Medulla oblongata (tissue), 1 donor: ENCODE measurements at regions not wholly inside any gene's neighbourhood (a gene's known extent, or its start where the extent isn't known, plus 50 kb on each side); places are given as distances from the start of the nearest gene placed in this dataset.
A peak's percentile ranks its signal among the peaks of the same experiment; 100 is the strongest.
"Not testable (repeated sequence)": the region's sequence is repeated elsewhere in the genome, so short reads cannot be mapped to it uniquely, and the experiment has no call there.

Experiments used
- DNase-seq: peaks from one replicate; pipeline ENCODE4 v3.0.0-alpha.2; 2015; ENCODE audit errors: extremely low spot score

- DNase-seq, result no peak
Observed at GRCh38 chr6:134402372-134402984, 84.6 kb upstream of the SGK1 start.

GRCh38 chr6:134400941-134401340 is 83.0 kb upstream of the SGK1 start:
- DNase-seq, result no peak

GRCh38 chr6:134398453-134398852 is 80.5 kb upstream of the SGK1 start:
- DNase-seq, result peak; percentile 60

DNA sequence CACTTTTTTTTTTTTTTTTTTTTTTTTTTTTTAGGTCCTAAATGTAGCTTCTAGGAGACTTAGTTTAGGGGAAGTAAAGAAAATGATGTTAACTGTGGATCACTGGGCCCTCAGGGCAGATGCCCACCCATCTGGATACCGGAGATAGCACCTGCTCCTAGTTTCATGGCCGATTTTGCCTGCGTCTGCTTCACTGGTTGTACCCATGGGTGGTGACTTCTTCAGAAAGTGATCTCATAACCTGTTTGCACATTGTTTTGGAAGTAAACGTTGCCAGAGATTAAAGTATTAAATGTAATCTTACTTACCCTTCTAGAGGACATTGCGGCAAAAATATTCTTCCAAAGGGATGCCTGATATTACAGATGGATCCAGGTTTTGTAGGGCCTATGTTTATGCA is 79.8 kb upstream of the SGK1 start:
- no peak for DNase-seq

GRCh38 chr6:134394905-134395304 is 77.0 kb upstream of the SGK1 start:
- DNase-seq, result no peak

- DNase-seq, result no peak
Observed at GRCh38 chr6:134394208-134394607, 76.3 kb upstream of the SGK1 start.

- DNase-seq, result no peak
Observed at GRCh38 chr6:134391205-134391604, 73.3 kb upstream of the SGK1 start.

DNA sequence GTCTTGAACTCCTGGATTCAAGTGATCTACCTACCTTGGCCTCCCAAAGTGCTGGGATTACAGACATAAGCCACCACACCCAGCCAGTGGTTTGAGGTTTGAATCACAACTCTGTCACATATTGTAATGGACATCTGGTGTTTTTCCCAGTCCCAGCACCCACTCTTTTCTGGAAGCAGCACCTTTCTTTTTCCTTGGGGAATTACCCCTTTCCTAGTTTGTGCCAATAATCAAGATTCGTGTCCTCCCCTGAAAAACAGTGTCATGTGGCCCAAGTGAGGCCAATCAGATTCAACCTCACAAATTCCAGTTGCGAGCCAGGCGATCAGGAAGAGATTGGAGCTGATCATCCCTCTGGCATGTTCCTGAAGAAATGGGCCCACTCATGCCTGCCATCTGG is 71.7 kb upstream of the SGK1 start:
- DNase-seq, result no peak

- DNase-seq, result no peak
Observed at GRCh38 chr6:134389129-134389528, 71.2 kb upstream of the SGK1 start.

DNA sequence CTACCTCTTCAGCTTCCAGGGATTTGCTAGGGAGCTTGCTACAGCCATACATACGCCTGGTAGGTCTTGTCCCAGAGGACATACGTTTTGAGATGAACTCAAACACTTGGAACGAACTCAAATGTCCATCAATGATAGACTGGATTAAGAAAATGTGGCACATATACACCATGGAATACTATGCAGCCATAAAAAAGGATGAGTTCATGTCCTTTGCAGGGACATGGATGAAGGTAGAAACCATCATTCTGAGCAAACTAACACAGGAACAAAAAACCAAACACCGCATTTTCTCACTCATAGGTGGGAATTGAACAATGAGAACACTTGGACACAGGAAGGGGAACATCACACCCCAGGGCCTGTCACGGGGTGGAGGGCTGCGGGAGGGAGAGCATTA is 68.6 kb upstream of the SGK1 start:
- DNase-seq, result not testable (repeated sequence)

- DNase-seq, result no peak
Observed at GRCh38 chr6:134381959-134382358, 64.0 kb upstream of the SGK1 start.

GRCh38 chr6:134379599-134379998 is 61.7 kb upstream of the SGK1 start:
- no peak for DNase-seq

- DNase-seq, result no peak
Observed at GRCh38 chr6:134379076-134379475, 61.2 kb upstream of the SGK1 start.

GRCh38 chr6:134378426-134378825 is 60.5 kb upstream of the SGK1 start:
- no peak for DNase-seq

DNA sequence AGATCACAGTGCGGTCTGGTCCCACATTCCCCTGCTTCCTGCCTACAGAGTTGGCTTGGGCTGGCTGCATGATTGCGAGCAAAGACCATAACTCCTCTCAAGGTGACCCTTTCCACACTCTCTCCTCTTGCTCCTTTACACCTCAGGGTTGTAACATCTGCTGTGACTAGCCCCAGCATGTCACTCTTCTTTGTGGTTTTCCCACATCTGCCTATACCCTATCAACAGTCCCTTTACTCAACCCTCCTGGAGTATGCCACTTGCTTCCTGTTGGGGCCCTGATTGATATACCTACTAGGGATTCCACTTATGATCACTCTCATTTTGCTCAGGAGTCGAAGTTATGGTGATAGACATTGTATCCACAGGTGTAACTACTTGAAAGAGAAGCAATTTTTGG is 58.9 kb upstream of the SGK1 start:
- no peak for DNase-seq

DNA sequence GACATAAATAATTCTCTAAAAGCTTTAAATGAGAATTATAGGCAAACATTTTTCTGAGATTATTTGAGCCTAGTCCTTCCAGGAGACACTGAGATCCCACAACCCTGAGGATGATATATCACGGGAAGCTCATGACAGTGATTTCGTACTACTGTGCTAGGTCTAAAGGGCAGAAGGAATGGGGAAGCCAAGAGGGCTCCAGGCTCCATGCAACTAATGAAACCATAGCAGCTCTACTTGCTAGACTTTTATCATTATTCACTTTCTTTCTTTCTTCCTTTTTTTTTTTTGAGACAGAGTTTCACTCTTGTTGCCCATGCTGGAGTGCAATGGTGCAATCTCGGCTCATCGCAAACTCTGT is 57.3 kb upstream of the SGK1 start:
- no peak for DNase-seq

GRCh38 chr6:134374491-134375219 is 56.7 kb upstream of the SGK1 start:
- no peak for DNase-seq

DNA sequence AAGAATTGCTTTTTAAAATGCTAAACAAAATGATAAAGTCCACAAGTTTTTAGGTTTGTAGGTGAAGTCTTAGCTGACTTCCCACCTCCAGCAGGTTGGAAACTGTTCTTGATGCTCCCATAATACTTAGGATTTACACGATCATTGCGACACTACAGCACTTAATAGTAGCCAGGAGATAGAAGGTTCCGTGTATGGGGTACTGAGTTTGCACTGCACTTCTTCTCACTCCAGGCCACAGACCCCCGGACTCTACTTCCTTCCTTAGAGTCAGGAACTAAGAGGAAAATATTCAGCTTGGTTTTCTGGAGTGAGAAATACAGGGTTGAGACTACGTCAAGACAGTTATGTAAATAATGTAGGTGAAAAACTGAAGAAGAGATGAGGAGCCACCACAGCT is 56.1 kb upstream of the SGK1 start:
- no peak for DNase-seq

DNA sequence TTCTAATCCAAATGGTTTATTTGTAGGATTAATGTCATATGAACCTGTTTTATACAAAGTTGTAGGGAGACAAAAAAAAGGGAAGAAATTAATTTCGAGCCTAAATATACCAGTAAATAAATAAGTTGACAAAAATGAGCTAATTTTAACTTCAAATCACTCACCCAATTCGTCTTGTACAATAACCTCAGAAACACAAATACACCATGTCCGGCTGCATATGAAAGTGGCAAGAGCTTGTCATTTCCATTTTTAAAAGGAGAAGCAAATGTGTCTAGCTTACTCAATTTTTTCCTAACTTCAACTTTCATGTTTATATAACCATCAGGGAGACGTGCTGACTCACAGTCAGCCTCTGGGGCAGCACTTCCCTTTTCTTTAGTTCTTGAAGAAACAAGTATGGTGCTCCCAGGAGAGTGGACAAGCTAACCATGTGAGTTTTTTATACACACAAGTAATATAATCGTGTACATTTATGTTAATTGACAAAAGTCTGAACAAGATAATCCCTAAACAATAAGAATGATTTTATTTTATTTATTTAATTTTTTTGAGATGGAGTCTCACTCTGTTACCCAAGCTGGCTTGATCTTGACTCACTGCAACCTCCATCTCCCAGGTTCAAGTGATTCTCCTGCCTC is 55.5 kb upstream of the SGK1 start:
- peak; percentile 85 for DNase-seq

- peak; percentile 61 for DNase-seq
Observed at GRCh38 chr6:134372603-134373281, 54.8 kb upstream of the SGK1 start.

- no peak for DNase-seq
Observed at GRCh38 chr6:134368670-134369069, 50.8 kb upstream of the SGK1 start.
